Thyroid gland (tissue), 4 donors: ENCODE measurements at regions not wholly inside any gene's neighbourhood (a gene's known extent, or its start where the extent isn't known, plus 50 kb on each side); places are given as distances from the start of the nearest gene placed in this dataset. TPM values are rescaled to one million over a fixed set of nuclear protein-coding genes. Genes with fewer than 3 reads are reported as not detected.

ENCODE experiments used
- DNase-seq, 2 donors: peaks; one replicate each; pipeline ENCODE4 v3.0.0-alpha.2; 2019
- H3K27ac ChIP-seq, 3 donors: fragments of 200-600 bp; sonication (generic); 1 replicate in 2 of 3; 2 replicates in 1 of 3; pipeline ENCODE4 v1.5.1; 2016 to 2019; ENCODE audit warnings: mild to moderate bottlenecking in 1 of 3, moderate library complexity in 1 of 3
- H3K27me3 ChIP-seq: fragments of 200-600 bp; sonication (generic); one replicate; pipeline ENCODE4 v1.5.1; 2019
- H3K36me3 ChIP-seq, 2 donors: fragments of 200-600 bp; sonication (generic); one replicate each; pipeline ENCODE4 v1.5.1; 2016 to 2019
- H3K4me1 ChIP-seq, 2 donors: fragments of 200-600 bp; sonication (generic); one replicate each; pipeline ENCODE4 v1.5.1; 2017 to 2019
- H3K4me3 ChIP-seq, 3 donors: fragments of 200-600 bp; sonication (generic); replicated peaks in 1 of 3; 1 replicate in 2 of 3; 2 replicates in 1 of 3; pipeline ENCODE4 v1.5.1; 2016; ENCODE audit warnings: mild to moderate bottlenecking in 1 of 3
- H3K9me3 ChIP-seq: fragments of 200-600 bp; sonication (generic); one replicate; pipeline ENCODE4 v1.5.1; 2017
- POLR2A ChIP-seq, 2 donors: fragments of 450-650 bp; IDR thresholded peaks; one replicate each; pipeline ENCODE4 v1.6.1; 2017; ENCODE audit warnings: antibody characterized with exemption in 2 of 2, mild to moderate bottlenecking in 2 of 2, moderate library complexity in 1 of 2
- WGBS, 2 donors: methylation state at CpG; one replicate each; pipeline ENCODE4 v1.1.5; 2017; 5-methylcytosine and 5-hydroxymethylcytosine counted together
- intact Hi-C: fragments of 100-400 bp; cut with DNase I; formaldehyde crosslinking; loops from one replicate; pipeline ENCODE4 v1.15.1; 2023
- small RNA-seq: library from RNA; depleted of rRNA; stranded (forward); fragments of <200 nt; gene quantifications from one replicate; pipeline ENCODE3, GENCODE V24; 2016
- TF ChIP-seq, protein P1 (sequence below), 6 experiments: fragments of 200-600 bp in 3 of 6; fragments of 450-650 bp in 3 of 6; sonication (generic) in 3 of 6; IDR thresholded peaks; one replicate each; pipeline ENCODE4 v1.5.1; 2016 to 2019; ENCODE audit warnings: antibody characterized with exemption in 6 of 6, mild to moderate bottlenecking in 2 of 6, inconsistent platforms in 1 of 6, moderate library complexity in 1 of 6

DNA sequence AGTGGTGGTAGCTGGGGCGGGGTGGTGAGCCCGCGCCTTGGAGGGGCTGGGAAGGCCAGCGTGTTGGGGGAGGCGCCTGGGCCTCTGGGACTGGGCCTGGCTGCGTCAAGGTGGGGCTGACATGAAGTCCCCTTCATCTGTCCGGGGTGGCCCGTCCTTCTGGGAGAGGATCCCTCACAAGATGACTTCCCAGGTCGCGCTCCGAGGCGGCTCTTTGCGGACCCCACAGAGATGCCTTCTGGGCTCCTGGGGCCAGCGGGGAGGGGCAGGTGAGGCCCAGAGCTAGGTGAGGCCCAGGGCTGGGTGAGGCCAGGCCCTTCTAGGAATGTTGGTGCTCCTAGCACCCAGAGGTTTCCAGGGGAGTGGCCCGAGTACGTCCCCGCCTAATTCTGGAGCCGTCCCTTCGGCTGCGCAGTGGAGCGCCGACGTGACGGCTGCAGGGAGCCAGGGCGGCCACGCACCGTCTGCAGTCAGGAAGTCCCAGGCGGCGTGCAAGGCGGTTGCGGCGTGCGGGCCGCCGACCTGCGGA is 58.2 kb upstream of the NUPR2 start:
- WGBS, 2 donors = 49% methylated on average over 15 of the region's 36 CpGs; no CpG with 5 or more reads in 1 of the 2 donors
- H3K4me3 ChIP-seq = no peak overlapping the region

More for the DNA sequence above, 58.2 kb upstream of the NUPR2 start:
- DNase-seq = peak; percentile 49 to 58
- TF ChIP-seq, protein P1, sequence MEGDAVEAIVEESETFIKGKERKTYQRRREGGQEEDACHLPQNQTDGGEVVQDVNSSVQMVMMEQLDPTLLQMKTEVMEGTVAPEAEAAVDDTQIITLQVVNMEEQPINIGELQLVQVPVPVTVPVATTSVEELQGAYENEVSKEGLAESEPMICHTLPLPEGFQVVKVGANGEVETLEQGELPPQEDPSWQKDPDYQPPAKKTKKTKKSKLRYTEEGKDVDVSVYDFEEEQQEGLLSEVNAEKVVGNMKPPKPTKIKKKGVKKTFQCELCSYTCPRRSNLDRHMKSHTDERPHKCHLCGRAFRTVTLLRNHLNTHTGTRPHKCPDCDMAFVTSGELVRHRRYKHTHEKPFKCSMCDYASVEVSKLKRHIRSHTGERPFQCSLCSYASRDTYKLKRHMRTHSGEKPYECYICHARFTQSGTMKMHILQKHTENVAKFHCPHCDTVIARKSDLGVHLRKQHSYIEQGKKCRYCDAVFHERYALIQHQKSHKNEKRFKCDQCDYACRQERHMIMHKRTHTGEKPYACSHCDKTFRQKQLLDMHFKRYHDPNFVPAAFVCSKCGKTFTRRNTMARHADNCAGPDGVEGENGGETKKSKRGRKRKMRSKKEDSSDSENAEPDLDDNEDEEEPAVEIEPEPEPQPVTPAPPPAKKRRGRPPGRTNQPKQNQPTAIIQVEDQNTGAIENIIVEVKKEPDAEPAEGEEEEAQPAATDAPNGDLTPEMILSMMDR (IDR thresholded peaks at IDR 0.05) = no peak
- TF ChIP-seq POLR2A (IDR thresholded peaks at IDR 0.05) = no peak
- Histone ChIP-seq H3K27ac (peak overlapping the region in 1 of 3 donors; percentile 47), H3K4me1 (peaks cover 0 to 10% of the 10 kb centered on the region in 2 donors), H3K9me3 (no peaks in the 10 kb centered on the region), H3K36me3 (no peaks in the 10 kb centered on the region), H3K27me3 (no peaks in the 10 kb centered on the region)
- intact Hi-C loops = no loop called here

Small RNA genes in the stretch of these regions (small RNA-seq; reads per million reads assigned to genes)
- gene AC092447.9 (not detected), gene RNU6-1052P (not detected), gene RNU6-1335P (not detected), gene SEPT14P24 (not detected)
